GM21367 (cell line): ENCODE measurements at regions not wholly inside any gene's neighbourhood (a gene's known extent, or its start where the extent isn't known, plus 50 kb on each side); places are given as distances from the start of the nearest gene placed in this dataset.
"Not testable (repeated sequence)": the region's sequence is repeated elsewhere in the genome, so short reads cannot be mapped to it uniquely, and the experiment has no call there.

Experiments
- ATAC-seq: cut with Tn5 transposase; IDR thresholded peaks from one replicate; pipeline ENCODE4 v1.9.1; 2021; ENCODE audit not compliant: unreplicated experiment

DNA sequence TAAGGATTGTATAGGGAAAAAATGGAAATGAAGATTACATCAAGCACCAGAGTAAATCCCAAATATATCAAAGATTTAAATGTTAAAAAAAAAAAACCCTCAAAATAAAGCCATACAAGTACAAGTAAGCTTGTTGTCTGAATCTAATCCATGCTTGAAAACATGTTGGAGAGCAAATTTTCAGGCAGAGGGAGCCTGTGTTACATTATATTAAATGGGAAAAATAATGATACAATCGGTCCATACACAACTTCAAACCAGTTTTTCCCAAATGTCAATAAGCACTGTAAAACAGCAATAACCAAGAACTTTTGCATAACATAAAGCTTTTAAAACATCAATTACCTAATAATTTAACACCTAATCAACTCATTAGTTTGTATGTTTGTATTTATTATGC is 949.4 kb upstream of the ADGRL4 start:
- ATAC-seq, result no peak

DNA sequence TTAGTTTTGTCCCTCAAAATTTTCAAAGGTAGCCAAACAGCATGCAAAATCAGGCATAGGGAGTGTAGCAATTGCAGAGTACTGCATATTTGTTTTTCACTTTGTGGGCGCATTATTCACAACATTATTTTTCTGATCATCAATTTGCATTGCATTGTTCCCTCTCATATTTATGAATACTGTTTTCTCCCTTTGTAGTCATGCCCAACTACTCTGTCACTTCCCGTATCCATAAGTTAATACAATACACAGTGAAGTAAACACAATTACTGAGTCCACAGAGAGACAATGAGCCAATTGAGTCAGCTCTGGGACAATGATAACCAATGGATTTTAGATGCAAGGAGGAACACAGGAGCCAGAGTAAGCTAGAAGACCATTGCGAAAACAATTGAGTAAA is 944.0 kb upstream of the ADGRL4 start:
- no peak for ATAC-seq

- no peak for ATAC-seq
These were observed 938.9 kb upstream of the ADGRL4 start for GRCh38 chr1:79945391-79945790.

GRCh38 chr1:79929356-79929755 is 922.8 kb upstream of the ADGRL4 start:
- ATAC-seq, result no peak

DNA sequence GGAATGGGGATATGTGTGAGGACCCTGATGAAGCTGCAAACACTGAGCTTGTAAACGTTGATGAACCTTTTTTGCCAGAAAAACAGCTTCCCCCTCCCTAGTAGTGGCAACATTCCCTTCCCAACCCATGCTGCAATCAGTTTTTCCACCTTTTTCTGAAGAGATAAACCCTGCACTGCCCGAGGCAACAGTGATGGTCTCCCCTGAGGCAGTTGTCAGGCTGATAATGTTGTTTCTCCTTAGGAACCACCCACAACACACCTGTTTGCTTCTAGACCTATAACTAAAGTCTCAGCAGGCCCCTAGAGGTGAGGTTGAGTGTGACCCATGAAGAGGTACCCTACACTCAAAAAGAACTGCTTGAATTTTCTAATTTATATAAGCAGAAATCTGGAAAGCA is 922.4 kb upstream of the ADGRL4 start:
- no peak for ATAC-seq

GRCh38 chr1:79920960-79921669 is 914.6 kb upstream of the ADGRL4 start:
- ATAC-seq, result no peak

GRCh38 chr1:79914896-79915295 is 908.4 kb upstream of the ADGRL4 start:
- ATAC-seq, result no peak

DNA sequence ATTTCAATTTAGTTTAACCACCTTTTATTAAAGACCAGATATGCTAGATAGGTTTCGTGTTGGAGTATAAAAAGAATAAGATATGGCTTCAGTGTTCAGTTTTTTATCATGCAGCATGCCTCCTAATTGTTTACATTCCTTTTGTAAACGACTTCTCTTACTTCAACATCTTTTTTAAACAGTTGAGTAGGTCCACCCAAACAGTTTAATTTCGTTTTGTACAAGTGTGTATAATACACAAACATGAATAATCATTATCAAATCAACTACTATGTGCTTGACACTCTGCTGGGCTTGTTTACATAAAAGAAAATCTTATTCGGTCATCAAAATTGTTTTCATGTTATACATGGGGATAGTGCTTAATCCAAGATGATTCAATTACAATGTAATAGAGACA is 906.3 kb upstream of the ADGRL4 start:
- ATAC-seq, result no peak

- no peak for ATAC-seq
These were observed 896.8 kb upstream of the ADGRL4 start for GRCh38 chr1:79903321-79903720.

DNA sequence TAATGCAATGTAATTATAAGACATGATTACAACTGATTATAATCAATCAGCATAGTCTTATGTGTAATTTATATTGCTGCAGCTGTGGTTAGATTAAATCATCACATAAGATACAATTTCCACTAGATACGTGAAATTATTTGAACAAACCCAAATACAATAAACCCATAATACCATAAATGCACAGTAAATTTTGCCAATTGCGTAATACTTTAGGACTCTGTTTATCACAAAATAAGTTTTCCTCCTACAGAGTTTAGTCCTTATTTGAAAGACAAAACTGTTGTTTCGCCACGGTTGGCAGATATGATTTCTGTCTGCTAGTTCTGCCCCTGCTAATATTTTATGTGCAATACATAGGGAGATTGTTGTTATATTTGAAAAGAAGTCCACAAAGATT is 895.9 kb upstream of the ADGRL4 start:
- no peak for ATAC-seq

- no peak for ATAC-seq
These were observed 893.4 kb upstream of the ADGRL4 start for GRCh38 chr1:79899914-79900313.

DNA sequence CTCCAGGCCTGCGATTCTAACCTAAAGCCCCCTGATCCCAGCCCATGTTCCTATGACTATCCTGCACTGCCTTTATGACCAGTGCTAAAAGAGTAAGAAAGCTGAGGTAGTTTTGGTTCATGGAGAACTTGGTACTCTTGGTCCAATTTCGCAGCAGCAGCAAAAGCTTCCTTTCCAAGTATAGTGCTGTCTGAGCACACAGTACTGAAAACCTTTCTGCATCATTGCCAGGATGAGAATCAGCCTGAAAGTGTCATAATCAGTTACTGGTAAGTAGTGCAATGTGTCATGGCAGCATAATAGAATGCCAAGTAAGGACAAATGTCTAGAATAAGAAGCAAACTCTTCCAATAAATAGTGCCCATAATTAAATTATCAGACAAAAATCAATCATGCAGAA is 889.6 kb upstream of the ADGRL4 start:
- ATAC-seq, result no peak

GRCh38 chr1:79895573-79895972 is 889.0 kb upstream of the ADGRL4 start:
- no peak for ATAC-seq

DNA sequence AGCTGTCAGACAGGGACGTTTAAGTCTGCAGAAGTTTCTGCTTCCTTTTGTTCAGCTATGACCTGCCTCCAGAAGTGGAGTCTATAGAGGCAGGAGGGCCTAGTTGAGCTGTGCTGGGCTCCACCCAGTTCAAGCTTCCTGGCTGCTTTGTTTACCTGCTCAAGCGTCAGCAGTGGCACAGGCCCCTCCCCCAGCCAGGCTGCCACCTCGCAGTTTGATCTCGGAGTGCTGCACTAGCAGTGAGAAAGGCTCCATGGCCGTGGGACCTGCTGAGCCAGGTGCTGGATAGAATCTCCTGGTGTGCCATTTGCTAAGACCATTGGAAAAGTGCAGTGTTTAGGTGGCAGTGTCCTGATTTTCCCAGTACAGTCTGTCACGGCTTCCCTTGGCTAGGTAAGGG is 887.6 kb upstream of the ADGRL4 start:
- not testable (repeated sequence) for ATAC-seq

DNA sequence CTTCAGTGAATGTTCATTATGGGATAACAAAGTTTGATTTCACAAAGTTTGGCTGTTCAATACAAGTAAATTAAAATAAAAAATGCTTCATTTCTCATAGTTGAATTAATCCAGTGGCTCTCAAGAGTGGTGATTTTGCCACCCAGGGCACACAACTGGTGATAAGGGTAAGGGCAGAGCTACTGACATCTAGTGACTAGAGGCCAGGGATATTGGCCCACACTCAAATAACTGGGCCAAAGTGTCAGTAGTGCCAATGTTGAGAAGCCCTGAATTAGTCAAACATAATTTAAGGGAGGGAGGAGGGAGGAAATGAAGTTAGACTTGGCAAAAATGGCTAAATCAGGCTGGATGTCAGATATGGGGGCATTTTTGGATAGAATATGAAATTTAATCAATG is 880.5 kb upstream of the ADGRL4 start:
- no peak for ATAC-seq

- ATAC-seq, result no peak
These were observed 878.6 kb upstream of the ADGRL4 start for GRCh38 chr1:79885101-79885500.

DNA sequence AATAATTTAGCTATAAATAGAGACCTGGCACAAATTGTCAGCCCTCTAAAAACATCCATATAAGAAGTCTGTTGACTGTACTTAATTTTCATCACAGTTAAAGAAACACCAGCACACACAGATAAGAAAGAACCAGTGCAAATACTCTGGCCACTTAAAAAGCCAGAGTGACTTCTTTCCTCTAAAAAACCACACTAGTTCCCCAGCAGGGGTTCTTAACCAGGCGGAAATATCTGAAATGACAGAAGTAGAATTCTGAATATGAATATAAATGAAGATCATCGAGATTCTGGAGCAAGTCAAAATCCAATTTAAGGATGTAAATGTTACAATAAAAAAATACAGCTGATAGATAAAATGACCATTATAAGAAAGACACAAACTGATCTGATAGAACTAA is 870.6 kb upstream of the ADGRL4 start:
- ATAC-seq, result no peak

DNA sequence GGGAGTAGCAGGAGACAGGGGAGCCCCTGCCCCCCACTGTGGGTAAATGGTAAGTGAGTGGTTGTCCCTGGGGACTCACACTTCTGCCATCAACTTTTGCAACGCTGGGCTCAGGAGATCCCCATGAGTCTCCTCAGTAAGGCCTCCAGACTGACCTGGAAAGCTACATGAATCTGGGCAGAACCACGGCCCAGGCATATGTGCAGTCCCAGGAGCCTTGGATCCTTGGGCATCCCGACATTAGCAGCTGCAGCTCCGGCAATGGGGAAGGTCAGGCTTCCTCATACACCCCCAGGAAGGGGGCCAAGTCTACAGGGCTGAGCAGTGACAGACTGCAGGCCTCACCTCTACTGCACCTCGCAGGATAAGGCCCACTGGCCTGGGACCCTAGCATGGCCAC is 868.7 kb upstream of the ADGRL4 start:
- no peak for ATAC-seq

DNA sequence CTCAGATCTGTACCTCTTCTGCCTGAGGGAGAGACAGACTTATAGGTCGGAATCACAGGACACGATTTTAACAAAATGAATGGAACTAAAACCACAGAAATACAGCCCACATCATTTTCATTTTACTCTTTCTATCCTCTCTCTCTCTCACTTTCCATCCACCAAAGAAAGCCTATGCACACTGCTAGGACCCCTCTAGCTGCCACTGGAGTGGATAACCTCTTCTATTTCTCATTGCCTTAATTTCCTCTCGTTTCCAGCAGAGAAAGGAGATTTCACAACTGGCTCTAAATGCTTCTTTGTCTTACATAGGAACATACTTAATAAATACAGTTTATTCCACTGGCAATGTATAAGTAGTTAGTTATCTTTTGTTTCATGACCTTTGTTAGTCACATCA is 867.8 kb upstream of the ADGRL4 start:
- ATAC-seq, result no peak

DNA sequence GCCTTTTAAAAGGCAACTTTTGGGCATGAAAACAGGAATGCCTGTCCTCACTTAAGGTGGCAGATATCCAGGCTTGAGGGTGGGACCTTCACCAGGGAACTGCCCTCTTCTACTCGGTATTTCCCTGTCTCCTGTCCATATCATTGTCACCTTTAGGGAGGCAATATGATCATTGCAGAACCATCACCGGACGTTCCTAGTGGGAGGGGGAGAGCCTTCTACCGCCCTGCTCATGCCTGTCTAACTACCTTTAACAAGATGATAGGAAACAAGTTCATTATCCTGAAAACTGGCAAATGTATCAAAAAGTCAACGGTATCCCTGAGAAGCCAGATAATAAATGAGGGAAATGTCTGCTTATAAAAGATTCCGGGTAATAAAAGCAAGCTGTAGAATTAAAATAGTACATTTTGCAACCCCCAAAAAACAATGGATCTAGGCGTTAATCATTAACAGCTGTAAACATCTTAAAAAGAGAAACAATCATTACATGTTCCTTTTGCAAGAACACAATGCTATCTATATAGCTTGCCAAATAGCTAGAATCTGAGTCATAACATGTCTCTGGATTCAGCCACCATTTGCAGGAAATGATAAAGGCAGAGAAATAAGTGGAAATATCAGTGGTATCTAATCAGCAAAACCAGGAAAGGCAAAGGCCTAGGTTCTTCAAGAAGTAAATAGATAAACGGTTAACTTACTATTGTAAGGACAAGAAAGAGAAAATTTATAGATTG is 852.9 kb upstream of the ADGRL4 start:
- no peak for ATAC-seq

DNA sequence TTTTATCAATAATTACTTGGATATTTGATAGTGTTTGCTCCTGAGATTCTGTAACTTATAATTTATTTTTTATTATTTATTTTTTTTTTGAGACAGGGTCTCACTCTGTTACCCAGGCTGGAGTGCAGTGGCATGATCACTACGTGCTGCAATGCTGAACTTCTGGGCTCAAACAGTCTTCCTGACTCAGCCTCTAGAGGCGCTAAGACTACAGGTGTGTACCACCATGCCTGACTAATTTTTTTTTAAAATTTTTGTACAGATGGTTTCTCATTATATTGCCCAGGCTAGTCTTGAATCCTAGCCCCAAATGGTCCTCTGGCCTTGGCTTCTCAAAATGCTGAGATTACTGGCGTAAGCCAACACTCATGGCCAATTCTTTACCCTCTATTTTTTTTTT is 845.5 kb upstream of the ADGRL4 start:
- peak; percentile 83 for ATAC-seq

DNA sequence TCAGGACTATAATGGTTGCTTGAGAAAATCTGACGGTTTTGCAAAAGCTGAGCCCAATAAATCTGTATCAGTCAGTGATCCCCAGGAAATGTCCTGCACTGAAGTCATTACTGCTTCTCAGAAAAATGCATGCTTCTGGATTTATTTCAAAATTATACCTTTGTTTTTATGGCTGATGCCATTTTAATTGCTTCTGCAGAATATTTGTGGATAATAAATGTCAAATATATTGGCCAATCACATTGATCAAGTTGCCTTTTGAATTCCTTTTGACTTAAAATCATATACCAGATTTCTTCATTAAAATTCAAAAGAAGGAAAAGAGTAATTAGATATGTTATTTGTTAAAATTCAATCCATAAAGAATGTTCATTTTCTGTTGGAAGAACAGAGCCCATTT is 842.9 kb upstream of the ADGRL4 start:
- no peak for ATAC-seq

DNA sequence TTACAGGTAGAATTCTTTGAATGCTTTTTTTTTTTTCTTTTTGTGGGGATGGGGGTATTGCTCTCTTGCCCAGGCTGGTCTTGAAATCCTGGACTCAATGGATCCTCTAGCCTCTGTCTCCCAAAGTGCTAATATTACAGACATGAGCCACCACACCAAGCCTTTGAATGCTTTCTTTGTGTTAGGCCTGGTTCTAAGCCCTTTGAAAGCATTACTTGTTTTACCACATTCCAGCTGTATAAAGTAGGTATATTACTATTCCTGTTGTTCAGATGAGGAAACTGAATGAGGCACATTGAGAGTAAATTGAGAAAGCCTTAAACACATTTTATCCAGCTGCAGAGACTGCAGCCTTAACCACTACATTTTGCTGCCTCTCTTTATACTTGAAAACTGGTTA is 841.8 kb upstream of the ADGRL4 start:
- no peak for ATAC-seq
